GM12864 (cell line): ENCODE measurements at regions not wholly inside any gene's neighbourhood (a gene's known extent, or its start where the extent isn't known, plus 50 kb on each side); places are given as distances from the start of the nearest gene placed in this dataset.
"Not testable (repeated sequence)": the region's sequence is repeated elsewhere in the genome, so short reads cannot be mapped to it uniquely, and the experiment has no call there.

Experiments
- DNase-seq: peaks from one replicate; pipeline ENCODE4 v3.0.0-alpha.2; 2011; ENCODE audit warnings: low read depth
- H3K4me3 ChIP-seq: 2 replicates; pipeline ENCODE4 v1.5.1; 2011; ENCODE audit warnings: mild to moderate bottlenecking, low read depth, low read length, control low read depth
- TF ChIP-seq, protein P1 (sequence below): IDR thresholded peaks from 2 replicates; pipeline ENCODE4 v1.5.1; 2011; ENCODE audit warnings: low read depth, mild to moderate bottlenecking, moderate library complexity, low read length, control low read depth, inconsistent platforms; ENCODE audit errors: missing control alignments

DNA sequence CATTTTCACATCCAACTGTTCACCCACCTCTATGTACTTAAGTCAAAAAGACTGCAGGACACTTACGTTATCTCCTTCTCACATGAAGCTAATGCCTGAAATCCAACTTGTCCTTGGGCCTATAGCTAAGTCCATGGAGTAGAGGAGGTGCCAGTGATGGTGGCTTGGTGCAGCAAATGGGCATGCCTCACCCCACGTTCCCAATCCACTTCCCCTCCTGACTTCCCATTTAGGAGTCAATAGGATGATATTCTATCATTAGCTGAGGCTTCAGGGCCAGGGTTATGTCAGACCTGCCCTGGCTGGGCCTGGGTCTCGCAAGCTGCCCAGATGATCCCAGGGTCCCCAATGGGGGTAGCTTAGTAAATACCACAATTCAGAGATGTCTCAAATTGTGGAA, 410.4 kb downstream of the MAFB start:
- TF ChIP-seq, protein P1, sequence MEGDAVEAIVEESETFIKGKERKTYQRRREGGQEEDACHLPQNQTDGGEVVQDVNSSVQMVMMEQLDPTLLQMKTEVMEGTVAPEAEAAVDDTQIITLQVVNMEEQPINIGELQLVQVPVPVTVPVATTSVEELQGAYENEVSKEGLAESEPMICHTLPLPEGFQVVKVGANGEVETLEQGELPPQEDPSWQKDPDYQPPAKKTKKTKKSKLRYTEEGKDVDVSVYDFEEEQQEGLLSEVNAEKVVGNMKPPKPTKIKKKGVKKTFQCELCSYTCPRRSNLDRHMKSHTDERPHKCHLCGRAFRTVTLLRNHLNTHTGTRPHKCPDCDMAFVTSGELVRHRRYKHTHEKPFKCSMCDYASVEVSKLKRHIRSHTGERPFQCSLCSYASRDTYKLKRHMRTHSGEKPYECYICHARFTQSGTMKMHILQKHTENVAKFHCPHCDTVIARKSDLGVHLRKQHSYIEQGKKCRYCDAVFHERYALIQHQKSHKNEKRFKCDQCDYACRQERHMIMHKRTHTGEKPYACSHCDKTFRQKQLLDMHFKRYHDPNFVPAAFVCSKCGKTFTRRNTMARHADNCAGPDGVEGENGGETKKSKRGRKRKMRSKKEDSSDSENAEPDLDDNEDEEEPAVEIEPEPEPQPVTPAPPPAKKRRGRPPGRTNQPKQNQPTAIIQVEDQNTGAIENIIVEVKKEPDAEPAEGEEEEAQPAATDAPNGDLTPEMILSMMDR = no peak
- H3K4me3 ChIP-seq = no peak overlapping the region
- DNase-seq = no peak

DNA sequence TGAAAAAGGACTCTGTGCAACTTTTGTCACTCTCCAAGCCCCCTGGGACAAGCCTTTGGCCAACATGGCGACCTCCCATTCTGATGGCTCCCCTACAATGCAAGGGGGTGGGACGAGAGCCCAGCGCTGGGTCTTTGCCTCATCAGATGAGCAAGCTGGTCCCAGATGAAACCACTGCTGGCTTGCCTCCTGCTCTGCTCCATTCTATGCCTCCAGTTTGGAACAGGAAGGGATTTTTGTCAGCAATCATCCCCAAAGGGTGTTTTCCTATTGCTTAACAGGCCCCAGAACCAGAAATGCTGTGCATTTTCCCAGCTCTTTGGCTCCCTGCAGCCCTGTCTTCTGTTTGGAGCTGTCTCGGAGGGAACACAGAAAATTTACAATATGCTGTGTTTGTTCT, 412.7 kb downstream of the MAFB start:
- no peak overlapping the region for H3K4me3 ChIP-seq
- TF ChIP-seq, protein P1 = no peak
- DNase-seq = no peak

DNA sequence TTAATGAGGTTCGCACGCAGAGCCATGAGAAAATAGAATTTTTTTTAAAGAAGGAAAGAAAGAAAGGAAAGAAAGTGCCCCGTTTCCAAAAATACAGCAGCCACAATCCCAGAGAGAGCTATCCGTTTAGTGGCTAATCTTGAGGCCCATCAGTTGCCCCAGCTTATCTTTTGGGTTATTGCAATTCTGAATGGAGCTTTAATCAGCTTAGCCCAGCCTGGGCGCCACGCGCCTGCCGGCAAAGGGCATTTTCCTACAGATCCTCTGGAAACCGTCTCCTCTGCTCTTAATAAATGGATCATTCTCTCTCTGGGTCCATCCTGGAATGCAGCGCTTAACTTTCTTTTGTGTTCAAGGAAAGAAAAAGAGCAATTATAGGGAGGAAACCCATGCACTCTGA, 413.3 kb downstream of the MAFB start:
- TF ChIP-seq, protein P1 = no peak
- DNase-seq = no peak
- H3K4me3 ChIP-seq = no peak overlapping the region

DNA sequence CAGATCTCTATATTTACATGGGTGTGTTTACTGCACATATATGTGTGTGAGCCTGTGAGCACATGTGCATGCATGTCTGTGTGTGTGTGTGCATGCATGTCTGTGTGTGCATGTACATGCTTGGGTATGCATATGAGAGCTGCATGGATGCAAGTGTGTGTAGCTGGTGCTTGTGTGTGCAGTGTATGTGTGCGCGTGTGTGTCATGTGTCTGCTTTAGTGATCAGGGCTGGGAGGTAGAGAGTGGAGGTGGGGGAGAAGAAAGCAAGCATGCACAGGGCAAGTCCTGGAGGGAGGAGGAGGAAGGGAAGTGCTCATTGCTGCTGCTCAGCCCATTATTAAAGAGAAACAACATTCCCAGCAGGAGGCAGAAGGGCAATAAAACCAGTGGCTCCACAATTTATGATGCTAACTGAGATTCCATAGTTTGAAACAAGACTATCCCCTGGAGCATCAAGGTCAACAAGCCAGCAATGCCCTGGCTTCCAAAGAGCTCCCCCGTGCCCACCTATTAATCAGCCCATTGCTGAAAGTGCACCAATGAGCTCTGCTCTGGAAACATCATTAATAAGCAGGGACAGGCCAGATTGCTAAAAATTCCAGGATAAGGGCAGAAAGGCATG, 414.0 kb downstream of the MAFB start:
- TF ChIP-seq, protein P1 = no peak
- no peak overlapping the region for H3K4me3 ChIP-seq
- DNase-seq = no peak

DNA sequence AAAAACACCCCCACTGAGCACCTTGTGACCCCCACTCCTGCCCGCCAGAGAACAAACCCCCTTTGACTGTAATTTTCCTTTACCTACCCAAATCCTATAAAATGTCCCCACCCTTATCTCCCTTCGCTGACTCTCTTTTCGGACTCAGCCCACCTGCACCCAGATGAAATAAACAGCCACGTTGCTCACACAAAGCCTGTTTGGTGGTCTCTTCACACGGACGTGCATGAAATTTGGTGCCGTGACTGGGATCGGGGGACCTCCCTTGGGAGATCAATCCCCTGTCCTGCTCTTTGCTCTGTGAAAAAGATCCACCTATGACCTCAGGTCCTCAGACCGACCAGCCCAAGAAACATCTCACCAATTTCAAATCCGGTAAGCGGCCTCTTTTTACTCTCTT, 419.8 kb downstream of the MAFB start:
- not testable (repeated sequence) for DNase-seq, H3K4me3 ChIP-seq

DNA sequence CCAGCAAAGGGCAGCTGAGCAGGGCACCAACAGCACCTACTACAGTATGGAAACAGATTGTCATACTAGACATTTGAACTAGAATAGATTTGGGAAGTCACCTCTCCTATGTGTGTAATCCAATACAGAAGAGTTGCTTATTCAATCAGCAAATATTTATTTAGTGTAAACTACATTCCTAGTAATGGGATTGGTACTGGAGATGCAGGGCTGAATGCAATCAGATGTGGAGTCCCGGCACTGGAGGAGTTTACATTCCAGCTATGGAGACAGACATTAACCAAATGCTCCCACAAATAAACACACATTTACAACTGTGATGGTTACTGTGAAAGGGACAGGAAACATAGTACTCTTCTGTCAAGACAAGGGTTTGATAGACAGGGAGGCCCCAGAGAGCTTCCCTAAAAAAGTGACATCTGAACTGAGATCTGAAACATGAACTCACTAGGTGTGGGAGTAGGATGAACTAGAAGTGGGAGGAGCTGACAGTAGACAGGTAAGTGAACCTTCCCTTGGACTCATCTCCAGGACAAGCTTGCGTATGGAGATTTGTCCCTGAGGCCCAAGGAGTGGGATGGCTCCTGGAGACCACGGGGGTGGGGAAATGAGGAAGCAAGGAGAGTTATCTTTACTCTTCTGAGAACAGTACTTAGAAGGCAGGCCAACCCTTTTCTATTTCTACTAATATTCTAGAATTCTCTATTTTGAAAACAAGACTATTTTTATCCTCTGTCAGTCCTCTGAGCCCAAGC, 420.5 kb downstream of the MAFB start:
- no peak overlapping the region for H3K4me3 ChIP-seq
- TF ChIP-seq, protein P1 = no peak
- no peak for DNase-seq

DNA sequence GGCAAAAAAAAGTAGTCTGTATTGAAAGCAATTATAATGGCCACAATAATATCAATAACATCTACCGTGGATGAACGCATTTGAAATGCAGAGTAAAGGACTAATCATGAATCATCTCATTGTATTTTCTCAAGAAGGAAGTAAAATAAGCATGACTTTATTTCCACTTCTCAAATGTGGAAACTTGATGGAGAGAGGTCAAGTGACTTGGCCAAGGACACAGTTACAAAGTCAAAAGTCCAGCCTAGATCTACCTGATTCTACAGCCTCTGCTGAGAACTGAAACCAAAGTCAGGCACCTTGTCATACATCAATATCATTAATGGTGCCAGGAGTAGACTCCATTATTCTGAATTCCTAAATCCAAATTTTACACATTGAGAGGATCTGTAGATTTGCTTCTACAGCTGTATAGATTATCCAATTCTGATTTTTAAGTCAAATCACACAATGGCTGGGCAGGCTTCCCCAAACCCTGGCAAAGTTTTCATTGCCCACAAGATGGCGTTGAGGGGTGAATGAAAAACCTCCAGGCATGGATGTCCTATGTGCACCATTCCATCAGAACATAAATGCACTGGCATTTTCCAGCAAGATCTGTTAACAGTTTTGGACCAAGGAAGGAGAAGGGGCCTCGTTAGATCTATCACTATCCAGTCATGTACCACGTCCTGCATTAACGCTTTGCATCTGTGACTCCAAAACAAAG, 423.1 kb downstream of the MAFB start:
- no peak for DNase-seq
- no peak overlapping the region for H3K4me3 ChIP-seq
- TF ChIP-seq, protein P1 = peak; percentile 32
